Keratinocyte (primary cell): ENCODE measurements at regions not wholly inside any gene's neighbourhood (a gene's known extent, or its start where the extent isn't known, plus 50 kb on each side); places are given as distances from the start of the nearest gene placed in this dataset.

Source experiments
- EZH2 ChIP-seq: IDR thresholded peaks from one replicate; pipeline ENCODE4 v1.6.1; 2012; ENCODE audit warnings: inconsistent platforms, mild to moderate bottlenecking, low read length, moderate library complexity
- TF ChIP-seq, protein P1 (sequence below), 3 experiments: IDR thresholded peaks in 1 of 3; conservative IDR thresholded peaks in 1 of 3; optimal IDR thresholded peaks in 1 of 3; 2 replicates in 2 of 3; 3 replicates in 1 of 3; pipeline versions ENCODE3 to v1.5.1; 2011; ENCODE audit warnings: low read length in 3 of 3, mild to moderate bottlenecking in 3 of 3, moderate library complexity in 2 of 3, control low read depth in 1 of 3, inconsistent platforms in 1 of 3; ENCODE audit not compliant: insufficient read depth in 2 of 3; ENCODE audit errors: extremely low read depth in 1 of 3

DNA sequence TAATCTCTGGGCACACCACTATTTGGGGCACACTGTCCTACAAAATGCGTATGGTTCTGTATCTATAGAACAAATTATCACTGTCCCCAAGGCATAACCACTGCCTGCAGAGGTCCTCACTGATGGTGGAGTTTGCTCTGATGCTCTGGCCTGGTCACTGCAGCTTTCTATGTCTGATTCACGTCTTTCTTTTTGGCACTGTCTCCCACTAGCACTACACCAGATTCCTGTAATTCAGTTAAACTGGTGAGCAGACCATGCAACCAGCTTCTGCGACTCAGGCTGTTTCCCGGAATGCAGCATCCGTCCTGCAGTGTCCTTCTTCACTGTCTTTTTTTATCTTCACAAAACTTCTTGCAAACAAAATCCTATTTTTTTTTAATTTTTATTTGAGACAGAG lies 112.8 kb downstream of the KLF6 start:
- TF ChIP-seq, protein P1, sequence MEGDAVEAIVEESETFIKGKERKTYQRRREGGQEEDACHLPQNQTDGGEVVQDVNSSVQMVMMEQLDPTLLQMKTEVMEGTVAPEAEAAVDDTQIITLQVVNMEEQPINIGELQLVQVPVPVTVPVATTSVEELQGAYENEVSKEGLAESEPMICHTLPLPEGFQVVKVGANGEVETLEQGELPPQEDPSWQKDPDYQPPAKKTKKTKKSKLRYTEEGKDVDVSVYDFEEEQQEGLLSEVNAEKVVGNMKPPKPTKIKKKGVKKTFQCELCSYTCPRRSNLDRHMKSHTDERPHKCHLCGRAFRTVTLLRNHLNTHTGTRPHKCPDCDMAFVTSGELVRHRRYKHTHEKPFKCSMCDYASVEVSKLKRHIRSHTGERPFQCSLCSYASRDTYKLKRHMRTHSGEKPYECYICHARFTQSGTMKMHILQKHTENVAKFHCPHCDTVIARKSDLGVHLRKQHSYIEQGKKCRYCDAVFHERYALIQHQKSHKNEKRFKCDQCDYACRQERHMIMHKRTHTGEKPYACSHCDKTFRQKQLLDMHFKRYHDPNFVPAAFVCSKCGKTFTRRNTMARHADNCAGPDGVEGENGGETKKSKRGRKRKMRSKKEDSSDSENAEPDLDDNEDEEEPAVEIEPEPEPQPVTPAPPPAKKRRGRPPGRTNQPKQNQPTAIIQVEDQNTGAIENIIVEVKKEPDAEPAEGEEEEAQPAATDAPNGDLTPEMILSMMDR (optimal IDR thresholded peaks at IDR 0.05 in 1 of 3, IDR thresholded peaks at IDR 0.05 in 1 of 3, conservative IDR thresholded peaks at IDR 0.05 in 1 of 3; ENCODE audit: extremely low read depth in 1 of 3, insufficient read depth in 2 of 3, low read length in 3 of 3), result no peak
- no peak for TF ChIP-seq EZH2
